GM21360 (cell line): ENCODE measurements at regions not wholly inside any gene's neighbourhood (a gene's known extent, or its start where the extent isn't known, plus 50 kb on each side); places are given as distances from the start of the nearest gene placed in this dataset.
"Not testable (repeated sequence)": the region's sequence is repeated elsewhere in the genome, so short reads cannot be mapped to it uniquely, and the experiment has no call there.

Source experiments
- ATAC-seq: cut with Tn5 transposase; IDR thresholded peaks from one replicate; pipeline ENCODE4 v1.9.1; 2021; ENCODE audit warnings: mild to moderate bottlenecking, moderate library complexity; ENCODE audit not compliant: unreplicated experiment

DNA sequence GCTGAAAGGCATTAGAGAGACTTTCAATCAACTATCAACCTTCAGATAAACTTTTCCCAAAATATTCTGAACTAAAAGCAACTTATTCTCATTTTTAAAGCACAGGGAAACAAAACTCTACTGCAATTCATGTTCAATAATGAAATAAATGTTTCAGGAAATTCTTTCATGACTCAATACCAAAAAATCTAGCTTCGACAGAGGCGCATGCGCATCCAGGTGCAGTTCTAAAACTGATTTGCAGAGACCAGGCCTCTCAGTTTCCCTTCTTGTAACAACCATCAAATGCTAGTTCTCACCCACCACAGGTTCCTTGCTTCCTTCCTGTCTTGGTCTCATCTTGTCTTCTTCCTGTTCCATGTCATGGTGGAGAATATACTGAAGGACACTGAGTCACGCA lies 55.3 kb upstream of the NRBF2 start:
- no peak for ATAC-seq

DNA sequence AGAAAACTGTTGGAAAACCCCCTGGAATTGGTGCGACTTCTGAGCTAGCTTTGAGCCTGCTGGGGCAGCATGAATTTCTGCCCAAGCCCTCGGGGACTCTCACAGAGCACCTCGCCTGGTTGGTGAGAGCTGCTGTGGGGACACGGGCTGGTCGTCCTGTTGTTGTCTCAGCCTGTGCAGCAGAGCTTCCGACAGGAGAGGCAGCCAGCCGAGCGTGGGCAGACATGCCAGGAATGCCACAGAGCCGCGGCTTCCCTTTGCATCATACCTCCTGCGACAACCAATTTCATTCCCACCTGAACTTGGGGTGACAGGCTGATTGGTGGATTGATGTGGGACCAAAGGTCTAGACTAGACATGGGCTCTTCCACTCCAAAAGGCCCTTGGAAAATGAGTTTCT lies 60.2 kb upstream of the NRBF2 start:
- ATAC-seq = no peak

DNA sequence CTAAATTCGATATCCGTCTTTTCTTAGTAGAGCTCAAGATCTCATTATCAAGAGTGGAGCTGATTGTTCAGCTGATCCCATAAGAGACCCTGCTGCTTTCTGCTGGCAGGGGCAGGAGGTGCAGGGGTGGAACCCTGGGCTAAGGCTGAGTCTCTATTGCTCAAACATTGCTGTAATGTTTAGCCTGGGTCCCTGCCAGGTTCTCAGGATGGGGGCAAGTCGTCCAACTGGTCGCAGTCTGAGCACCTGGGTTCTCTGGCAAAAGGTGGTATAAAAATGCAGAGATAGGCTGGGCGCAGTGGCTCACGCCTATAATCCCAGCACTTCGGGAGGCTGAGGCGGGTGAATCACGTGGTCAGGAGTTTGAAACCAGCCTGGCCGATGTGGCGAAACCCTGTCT lies 62.0 kb upstream of the NRBF2 start:
- no peak for ATAC-seq

DNA sequence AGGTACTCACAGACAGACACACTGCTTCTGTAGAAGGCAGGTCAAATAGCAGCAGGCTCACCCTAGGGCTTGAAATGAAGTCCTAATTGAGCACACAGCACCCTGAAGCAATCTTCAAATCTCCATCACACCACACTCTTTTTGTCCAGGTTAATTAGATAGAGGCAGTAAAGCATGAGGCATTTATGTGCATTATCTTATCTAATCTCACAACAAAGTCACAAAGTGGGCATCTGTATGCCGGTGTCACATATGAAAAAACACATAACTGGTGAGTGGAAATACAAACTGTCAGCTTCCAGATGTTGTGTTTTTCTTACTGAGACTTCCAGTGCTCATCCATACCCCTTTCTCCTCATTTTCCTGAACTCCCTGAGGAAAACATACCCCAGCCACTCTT lies 63.8 kb upstream of the NRBF2 start:
- no peak for ATAC-seq

DNA sequence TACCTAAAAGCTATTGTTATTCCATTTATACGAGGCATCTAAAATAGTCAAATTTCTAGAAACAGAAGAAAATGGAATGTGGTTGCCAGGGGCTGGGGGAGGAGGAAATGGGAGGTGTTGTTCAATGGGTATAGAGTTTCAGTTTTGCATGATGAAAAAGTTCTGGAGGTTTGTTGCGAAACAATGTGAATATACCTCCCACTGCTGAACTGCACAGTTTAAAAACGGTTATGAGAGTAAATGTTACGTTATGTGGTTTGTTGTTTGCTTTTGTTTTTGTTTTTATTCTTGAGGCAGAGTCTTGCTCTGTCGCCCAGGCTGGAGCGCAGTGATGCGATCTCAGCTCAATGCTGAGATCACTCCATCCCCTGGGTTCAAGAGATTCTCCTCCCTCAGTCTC lies 64.9 kb upstream of the NRBF2 start:
- ATAC-seq = no peak

DNA sequence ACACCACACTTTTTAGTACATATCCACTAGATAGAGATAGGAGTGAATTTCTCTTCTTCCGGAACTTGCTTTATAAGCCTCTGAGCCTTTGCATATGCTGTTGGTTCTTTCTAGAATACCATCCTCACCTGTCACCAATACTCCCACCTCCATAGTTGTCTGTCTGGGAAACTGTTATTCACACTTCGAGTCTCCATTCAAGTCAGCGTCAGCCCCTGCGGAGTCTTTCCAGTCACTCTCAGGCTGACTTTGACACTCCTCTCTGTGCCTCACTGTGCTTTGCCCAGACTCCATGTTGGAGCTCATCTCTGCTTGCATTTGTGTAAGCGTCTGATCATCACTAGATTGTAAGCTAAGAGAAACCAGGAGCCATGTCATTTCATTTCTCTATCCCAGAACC lies 66.5 kb upstream of the NRBF2 start:
- ATAC-seq = no peak

DNA sequence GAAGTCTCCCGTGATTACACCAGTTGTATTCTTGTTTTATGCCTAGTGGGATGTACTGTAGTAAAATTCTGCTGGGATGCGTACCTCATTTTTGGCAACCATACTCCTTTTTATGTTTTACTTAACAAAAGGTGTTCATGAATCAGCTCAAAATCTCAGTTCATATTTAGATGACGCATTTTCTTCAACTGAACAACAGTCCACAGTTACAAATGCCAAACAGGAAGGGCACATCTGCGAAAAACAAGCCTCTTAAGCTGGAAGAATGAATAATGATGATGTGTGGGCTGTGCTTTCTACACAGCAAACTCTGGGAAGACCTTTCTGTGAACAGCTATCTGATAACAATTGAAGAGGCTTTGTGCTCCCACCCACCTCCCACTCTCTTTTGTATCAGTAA lies 68.4 kb upstream of the NRBF2 start:
- no peak for ATAC-seq

DNA sequence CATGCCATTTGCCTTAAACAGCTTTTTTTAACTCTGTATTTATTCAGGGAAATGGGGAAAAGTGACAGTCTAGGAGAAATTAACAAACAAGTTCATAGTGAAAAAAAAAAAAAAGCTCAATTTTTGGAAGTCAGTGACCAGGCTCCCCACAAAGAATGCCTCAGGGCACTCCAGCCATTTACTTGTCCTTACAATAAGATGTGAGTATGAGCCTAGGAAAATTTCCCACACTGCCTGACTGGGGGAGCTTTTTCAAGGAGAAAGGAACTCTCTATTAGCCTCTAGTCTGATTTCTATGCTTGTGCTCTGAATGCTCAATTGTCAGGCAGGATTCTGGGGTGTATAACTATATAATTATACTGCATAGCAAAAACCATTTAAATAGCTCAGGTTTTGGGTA lies 74.9 kb upstream of the NRBF2 start:
- no peak for ATAC-seq

DNA sequence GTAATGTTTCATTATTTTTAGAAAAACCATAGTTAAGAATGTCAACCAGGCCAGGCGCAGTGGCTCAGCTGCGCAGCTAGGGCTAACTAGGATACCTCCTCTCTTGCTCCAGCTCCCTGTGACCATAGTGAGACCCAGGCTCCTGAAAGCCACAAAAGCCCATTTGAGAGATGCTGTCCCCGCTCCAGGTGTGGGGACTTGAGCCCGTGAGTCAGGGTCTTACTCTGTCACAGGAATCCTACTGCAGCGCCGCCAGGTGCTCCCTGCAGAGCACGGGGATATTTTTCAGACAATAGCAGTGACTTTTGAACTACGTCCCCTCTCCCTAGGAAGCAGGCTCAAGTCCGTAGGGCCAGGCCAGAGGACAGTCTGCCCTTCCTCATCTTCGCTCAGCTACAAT lies 75.6 kb upstream of the NRBF2 start:
- no peak for ATAC-seq

DNA sequence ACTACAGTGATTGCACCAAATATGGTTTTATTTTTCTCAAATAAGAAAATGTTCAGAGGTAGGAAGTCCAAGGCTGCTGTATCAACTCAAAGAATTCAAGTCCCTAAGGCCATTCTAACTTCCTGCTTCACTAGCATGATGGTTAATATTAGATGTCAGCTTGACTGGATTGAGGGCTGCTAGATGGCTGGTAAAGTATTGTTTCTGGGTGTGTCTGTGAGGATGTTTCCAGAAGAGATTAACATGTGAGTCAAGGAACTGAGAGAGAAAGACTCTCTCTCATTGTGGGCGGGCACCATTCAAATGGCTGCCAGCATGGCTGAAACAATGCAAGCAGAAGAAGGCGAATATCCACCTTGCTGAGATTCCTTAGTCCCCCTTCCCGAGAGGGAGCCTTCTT lies 77.4 kb upstream of the NRBF2 start:
- ATAC-seq = no peak

DNA sequence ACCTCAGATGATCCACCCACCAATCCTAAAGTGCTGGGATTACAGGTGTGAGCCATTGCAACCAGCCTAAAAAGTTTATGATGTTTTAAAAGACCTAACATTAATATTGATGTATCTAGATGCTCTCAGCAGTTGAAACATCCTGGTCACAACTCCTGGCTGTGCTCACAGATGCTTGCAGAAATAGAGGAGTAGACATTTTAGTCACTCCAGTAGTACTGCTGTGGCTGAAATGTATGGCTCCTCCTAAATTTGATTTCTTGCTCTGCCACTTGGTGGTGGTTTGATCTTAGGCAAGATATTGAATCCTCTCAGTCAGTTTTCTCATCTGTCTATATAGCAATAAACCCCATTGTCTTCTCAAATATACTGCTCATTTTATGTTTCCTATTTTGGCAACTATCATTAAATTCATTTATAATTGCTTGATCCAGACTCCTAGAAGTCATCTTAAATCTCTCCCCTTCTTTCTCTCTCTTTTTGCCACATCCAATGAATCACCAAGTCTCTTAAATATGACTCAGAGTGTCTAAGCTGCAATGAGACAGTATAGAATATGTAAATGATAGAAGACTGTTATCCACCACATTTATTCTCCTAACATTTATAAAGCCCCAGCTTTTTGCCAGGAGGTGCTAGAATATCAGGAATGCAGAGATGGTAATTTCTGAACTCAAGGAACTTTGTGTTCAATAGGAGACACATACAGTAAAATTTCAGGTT lies 78.1 kb upstream of the NRBF2 start:
- ATAC-seq = no peak

DNA sequence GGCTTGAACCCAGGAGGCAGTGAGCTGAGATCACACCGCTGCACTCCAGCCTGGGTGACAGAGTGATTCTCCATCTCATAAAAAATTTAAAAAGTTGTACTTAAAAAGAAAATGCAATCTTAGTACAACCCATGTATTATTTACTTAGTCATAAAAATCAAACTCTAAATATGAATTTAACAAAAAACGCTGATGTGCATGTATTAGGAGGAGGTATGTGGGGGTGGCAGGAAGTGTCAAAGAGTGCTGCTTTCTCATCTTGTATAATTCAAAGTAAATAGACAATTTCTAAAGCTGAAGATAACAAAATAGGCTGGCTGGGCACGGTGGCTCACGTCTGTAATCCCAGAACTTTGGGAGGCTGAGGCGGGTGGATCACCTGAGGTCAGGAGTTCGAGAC lies 81.0 kb upstream of the NRBF2 start:
- no peak for ATAC-seq

DNA sequence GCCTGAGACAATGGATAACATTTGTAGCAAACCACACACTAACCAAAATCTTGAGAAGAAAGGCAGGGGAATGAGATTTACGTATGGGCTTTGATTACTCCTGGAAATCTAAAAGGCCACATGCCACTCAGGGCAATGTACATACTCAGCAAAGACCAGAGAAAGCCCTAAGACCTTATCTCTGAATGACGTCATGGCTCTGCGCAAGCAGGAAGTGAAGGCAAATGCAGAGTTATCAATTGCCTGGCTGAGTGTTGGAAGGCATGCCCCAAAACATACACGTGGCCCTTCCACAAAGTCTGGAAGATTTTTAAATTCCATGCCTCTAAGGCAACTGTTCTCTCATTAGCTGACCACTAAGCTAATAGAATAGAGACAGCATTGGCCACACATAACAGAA lies 90.9 kb upstream of the NRBF2 start:
- ATAC-seq = no peak

DNA sequence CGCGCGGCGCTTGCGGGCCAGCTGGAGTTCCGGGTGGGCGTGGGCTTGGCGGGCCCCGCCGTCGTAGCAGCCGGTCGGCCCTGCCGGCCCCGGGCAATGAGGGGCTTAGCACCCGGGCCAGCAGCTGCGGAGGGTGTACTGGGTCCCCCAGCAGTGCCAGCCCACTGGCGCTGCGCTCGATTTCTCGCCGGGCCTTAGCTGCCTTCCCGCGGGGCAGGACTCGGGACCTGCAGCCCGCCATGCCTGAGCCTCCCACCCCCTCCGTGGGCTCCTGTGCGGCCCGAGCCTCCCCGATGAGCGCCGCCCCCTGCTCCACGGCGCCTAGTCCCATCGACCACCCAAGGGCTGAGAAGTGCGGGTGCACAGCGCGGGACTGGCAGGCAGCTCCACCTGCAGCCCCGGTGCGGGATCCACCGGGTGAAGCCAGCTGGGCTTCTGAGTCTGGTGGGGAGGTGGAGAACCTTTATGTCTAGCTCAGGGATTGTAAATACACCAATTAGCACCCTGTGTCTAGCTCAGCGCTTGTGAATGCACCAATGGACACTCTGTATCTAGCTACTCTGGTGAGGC lies 99.4 kb upstream of the NRBF2 start:
- not testable (repeated sequence) for ATAC-seq

DNA sequence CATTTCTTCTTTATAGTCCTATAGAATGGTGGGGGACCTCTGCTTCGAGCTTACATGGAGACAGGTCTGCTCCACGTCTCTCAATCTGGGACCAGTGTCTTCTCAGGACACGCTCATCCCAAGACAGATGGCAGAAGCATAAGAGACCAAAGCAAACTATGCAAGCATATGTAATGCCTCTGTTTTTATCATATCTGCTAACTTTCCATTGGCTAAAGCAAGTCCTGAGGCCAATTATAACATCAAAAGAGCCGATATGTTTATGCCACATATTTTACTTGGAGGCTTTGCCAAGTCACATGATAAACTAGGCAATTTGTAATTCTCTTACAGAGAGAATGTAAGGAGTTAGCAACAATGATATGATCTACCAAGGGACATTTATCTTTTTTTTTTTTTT lies 102.6 kb upstream of the NRBF2 start:
- no peak for ATAC-seq

DNA sequence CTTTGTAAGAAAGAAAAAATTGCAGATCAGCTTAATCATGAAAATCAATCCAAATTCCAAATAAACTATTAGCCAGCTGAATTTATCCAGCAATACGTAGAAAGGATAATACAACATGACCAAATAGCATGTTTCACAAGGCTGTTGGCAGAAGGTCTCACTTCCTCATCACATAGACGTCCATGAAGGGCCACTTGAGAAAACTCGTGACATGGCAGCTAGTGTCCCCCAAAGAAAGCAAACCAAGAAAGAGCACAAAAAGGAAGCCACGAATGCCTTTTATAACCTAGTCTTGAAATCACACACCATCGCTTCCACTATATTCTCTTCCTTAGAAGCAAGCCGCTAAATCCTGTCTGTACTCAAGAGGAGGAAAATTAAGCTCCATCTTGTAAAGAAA lies 105.6 kb upstream of the NRBF2 start:
- ATAC-seq = no peak

DNA sequence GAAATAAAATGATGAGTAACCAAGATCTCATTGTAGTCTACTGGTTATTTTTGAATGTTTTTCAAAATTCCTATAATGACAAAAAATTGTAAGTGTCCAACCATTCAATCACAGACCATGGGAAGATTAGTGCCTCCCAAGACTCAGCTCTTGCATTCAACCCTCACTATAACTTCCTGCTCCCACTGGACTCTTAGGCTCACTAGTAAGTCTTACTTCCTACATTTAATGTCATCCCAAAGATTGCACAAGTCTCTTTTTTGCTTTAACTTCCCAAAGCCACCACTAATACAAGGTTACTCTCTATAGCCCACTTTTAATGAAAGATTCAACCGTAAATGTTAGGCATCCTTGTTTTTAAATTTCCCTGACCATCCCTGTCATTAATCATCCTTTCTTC lies 111.9 kb upstream of the NRBF2 start:
- no peak for ATAC-seq

DNA sequence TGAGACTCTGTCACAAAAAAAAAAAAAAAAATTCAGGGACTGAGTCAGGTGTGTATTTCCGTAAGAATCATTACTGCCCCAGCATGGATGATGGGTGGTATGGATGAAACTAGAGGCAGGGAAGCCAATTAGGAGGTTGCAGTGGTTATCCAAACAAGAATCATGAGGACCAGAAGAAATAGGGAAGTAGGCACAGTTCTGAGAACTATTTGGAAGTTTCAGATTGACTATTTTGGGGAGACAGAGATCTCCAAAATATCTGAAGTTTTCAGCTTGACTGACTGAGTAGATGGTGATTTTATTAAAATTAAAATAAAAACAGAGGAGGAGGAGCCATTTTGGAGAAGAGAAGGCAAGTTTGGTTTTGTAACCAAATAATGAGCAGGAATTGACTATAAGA lies 119.4 kb upstream of the NRBF2 start:
- no peak for ATAC-seq

DNA sequence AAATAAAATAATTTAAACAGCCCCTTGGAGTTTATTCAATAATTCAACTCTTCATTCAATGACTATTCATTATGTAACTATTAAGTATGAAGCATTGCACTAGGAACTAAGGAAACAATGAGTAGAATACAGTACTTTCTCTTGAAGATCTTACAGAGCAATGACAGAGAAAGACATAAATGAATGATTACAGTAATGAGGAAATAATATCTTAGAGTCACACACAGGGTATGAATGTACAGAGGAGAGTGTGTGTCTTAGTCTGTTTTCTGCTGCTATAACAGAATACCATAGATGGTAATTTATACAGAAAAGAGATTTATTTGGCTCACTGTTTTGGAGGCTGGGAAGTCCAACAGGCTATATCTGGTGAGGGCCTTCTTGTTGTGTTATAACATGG lies 120.5 kb upstream of the NRBF2 start:
- no peak for ATAC-seq

DNA sequence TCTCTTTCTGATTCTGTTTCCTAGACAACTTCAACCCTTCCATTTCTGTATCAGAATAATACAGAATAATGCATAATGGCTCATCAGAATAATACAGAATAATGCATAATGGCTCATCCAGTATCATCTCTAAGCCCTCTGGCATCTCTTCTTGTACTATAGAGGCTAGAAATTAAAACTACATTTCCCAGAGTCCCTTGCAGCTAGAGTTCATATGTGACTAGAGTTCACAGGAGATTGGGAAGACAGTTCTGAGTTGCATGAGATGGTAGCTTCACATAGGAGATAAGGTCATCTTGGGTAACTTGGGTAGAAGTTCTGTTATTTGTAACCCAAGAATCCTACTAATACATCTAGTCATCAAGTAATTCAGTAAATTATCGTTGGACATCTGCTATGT lies 122.9 kb upstream of the NRBF2 start:
- ATAC-seq = no peak

DNA sequence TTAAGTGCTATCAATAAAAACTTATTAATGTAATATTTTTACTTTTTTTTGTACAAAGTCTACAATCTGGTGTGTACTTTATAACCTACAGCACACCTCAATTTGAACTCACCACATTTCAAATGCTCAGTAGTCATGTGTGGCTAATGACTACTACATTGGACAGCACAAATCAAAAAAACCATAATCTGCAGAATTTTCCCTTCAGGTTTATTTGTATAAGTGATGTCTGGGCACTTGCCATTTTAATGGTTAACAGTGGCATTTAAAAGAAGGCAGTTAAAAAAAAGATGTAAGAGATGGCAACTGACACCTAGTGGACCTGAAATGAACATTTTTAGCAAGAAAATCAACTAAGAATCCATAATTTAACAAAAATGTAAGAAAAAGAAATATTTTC lies 124.6 kb upstream of the NRBF2 start:
- ATAC-seq = no peak

DNA sequence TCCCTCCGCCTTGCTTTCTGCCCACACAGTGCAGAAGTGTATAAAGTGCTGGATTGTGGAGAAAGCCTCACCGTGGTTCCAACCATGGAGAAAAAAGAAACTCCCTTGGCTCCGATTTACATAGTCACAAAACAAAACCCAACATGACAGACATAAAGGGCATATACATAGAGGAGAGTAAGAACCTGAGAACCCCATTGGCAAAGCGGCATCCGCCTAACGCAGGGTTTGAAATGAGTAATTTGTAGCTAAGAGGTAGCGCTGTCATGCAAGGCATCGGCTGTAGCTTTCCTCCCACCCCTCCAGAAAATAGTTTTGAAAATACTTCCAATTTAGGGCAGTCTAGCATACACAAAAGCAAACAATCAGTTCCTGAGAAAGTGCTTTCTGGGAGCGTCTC lies 126.0 kb upstream of the NRBF2 start:
- no peak for ATAC-seq

DNA sequence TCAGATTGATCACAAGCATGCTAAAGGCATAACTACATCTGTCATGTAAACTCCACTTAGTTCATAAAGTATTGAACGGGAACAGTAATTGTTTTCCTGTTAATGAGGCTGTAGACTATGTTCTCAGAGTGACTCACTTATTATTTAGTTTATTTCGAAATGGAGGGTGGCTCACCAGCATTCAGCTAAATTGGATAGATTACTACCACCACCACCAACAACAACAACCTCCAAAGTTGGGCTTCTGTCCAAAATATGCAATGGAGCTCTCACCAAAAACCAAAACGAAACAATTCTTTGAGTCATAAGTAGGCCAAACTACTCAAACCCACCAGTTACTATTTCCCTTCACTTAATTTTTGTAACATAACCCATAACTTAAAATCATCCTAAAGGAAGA lies 127.9 kb upstream of the NRBF2 start:
- ATAC-seq = no peak
